ENCODE measurements at regions not wholly inside any gene's neighbourhood (a gene's known extent, or its start where the extent isn't known, plus 50 kb on each side); places are given as distances from the start of the nearest gene placed in this dataset.

- no peak for TF ChIP-seq TAF1 (IDR thresholded peaks at IDR 0.05; ENCODE audit: borderline replicate concordance, insufficient read depth, low read length)
- no peak for TF ChIP-seq REST (IDR thresholded peaks at IDR 0.05; ENCODE audit: insufficient read depth in 1 of 2, low read depth in 2 of 2, low read length in 2 of 2)
- TF ChIP-seq POLR2AphosphoS5 (IDR thresholded peaks at IDR 0.05; ENCODE audit: low read depth, low read length): no peak
- no peak for TF ChIP-seq SIN3A (IDR thresholded peaks at IDR 0.05; ENCODE audit: borderline replicate concordance, insufficient read depth, low read length)
Measured at GRCh38 chr15:36484038-36484778, 95.2 kb upstream of the CDIN1 start.
